ENCODE measurements at regions not wholly inside any gene's neighbourhood (a gene's known extent, or its start where the extent isn't known, plus 50 kb on each side); places are given as distances from the start of the nearest gene placed in this dataset.
"Not testable (repeated sequence)": the region's sequence is repeated elsewhere in the genome, so short reads cannot be mapped to it uniquely, and the experiment has no call there.

DNA sequence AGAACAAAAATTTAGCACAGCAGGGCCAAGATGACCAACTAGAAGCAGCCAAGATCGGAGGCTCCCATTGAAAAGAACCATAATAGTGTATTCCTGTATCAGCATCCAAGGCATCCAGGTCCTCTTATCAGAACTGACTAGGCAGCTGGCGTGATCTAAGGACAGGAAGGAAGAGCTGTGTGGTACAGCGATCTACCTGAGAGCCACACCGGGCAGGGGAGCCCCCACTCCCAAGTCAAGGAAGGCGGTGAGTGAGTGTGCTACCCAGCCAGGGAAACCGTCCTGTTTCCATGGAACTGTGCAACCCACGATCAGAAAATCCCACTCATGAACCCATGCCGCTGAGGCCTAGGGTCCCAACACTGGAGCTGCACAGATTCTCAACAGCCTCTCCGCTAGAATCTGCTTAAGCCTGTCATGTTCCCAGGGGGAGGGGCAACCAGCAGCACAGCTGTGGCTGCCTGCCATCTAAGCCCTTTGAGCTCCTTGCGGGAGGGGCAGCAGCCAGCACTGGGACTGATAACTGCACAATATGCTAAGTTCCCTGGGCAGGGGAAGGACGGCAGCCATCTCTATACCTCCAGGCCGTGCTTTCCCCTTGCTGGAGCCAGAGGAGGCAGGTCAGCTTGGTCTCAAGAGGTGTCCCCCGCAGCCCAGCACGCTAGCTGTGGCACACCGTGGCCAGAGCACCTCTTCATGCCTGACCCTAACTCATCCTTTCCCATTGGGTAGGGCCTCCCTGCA lies 213.0 kb upstream of the SMIM30 start:
- Histone ChIP-seq H3K27ac (ENCODE audit: low read depth) (no peak overlapping the region), H3K4me3 (ENCODE audit: low read depth, low read length) (no peak overlapping the region), H3K36me3 (ENCODE audit: insufficient read depth) (no peaks in the 10 kb centered on the region), H3K4me1 (ENCODE audit: insufficient read depth) (no peaks in the 10 kb centered on the region)
- WGBS = 81% methylated on average over 15 of the region's 15 CpGs
- DNase-seq (ENCODE audit: extremely low spot score) = no peak

GRCh38 chr7:113321201-113321600 lies 202.8 kb upstream of the SMIM30 start:
- H3K4me1 ChIP-seq (ENCODE audit: insufficient read depth) = no peaks in the 10 kb centered on the region
- no peaks in the 10 kb centered on the region for H3K36me3 ChIP-seq (ENCODE audit: insufficient read depth)
- 60% methylated on average over 2 of the region's 2 CpGs for WGBS
- DNase-seq (ENCODE audit: extremely low spot score) = no peak
- no peak overlapping the region for H3K4me3 ChIP-seq (ENCODE audit: low read depth, low read length)
- no peak overlapping the region for H3K27ac ChIP-seq (ENCODE audit: low read depth)

DNA sequence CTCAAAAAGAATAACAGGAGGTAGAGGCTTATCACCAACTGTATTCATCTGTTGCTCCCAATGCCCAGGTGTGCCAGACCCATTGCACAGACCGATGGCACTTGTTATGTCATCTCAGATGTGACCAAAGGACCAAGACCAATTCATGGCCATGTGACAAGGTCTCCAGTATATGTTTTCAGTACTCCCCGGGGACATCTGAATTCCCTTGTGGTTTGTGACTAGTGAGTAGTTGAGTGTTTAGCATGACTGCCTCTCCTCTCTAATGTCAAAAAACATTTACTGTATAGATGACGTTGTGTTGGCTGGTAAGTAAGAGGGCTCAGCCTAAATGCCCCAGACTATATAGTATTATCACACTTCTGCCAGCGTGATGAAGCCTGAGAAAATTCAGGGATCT lies 202.1 kb upstream of the SMIM30 start:
- Histone ChIP-seq H3K27ac (ENCODE audit: low read depth) (no peak overlapping the region), H3K4me3 (ENCODE audit: low read depth, low read length) (no peak overlapping the region), H3K4me1 (ENCODE audit: insufficient read depth) (no peaks in the 10 kb centered on the region), H3K36me3 (ENCODE audit: insufficient read depth) (no peaks in the 10 kb centered on the region)
- WGBS = 94% methylated on average over 4 of the region's 4 CpGs
- no peak for DNase-seq (ENCODE audit: extremely low spot score)

DNA sequence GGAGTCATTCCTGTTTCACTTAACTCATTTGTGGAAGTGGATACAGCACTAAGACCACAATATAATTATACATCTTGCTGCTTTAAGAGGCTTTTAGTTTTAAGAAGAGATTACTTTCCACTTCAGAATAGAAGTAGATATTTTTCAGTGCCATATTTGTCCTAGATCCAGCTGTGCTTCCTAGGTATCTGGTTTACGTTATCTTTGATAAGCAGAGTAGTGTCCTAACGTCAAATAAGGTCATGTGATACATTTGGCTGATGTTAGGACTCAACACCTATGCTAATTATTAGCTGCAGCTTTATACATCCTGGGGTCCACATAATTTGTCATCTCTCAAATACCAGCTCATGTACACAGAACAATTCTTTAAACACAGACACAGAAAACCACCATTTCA lies 196.2 kb upstream of the SMIM30 start:
- DNase-seq (ENCODE audit: extremely low spot score) = no peak
- no peak overlapping the region for H3K27ac ChIP-seq (ENCODE audit: low read depth)
- no peaks in the 10 kb centered on the region for H3K36me3 ChIP-seq (ENCODE audit: insufficient read depth)
- WGBS = 26% methylated on average over 2 of the region's 2 CpGs
- H3K4me3 ChIP-seq (ENCODE audit: low read depth, low read length) = no peak overlapping the region
- no peaks in the 10 kb centered on the region for H3K4me1 ChIP-seq (ENCODE audit: insufficient read depth)

DNA sequence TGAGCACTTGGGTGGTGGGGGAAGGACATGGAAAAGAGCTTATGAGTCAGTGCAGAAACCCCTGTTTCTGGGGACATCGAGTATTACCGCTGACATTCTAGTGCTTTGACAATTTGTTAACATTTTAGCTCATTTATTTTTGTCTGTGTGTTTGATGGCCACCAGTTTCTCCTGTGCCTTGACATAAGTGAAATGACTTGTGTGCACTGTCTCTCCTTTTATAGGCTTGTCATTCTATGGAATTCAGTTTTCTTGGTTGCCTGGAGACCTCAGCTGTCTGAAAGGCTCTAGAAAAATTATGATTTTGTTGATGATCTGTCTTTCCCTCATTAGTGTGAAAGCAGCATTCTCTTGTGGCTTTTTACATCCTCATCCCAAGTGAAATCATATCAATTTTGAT lies 190.0 kb upstream of the SMIM30 start:
- Histone ChIP-seq H3K4me1 (ENCODE audit: insufficient read depth) (no peaks in the 10 kb centered on the region), H3K4me3 (ENCODE audit: low read depth, low read length) (no peak overlapping the region), H3K36me3 (ENCODE audit: insufficient read depth) (no peaks in the 10 kb centered on the region), H3K27ac (ENCODE audit: low read depth) (no peak overlapping the region)
- 77% methylated on average over 2 of the region's 2 CpGs for WGBS
- no peak for DNase-seq (ENCODE audit: extremely low spot score)

- no peaks in the 10 kb centered on the region for H3K4me1 ChIP-seq (ENCODE audit: insufficient read depth)
- no peak overlapping the region for H3K27ac ChIP-seq (ENCODE audit: low read depth)
- H3K4me3 ChIP-seq (ENCODE audit: low read depth, low read length) = no peak overlapping the region
- DNase-seq (ENCODE audit: extremely low spot score) = no peak
- H3K36me3 ChIP-seq (ENCODE audit: insufficient read depth) = no peaks in the 10 kb centered on the region
- WGBS = 75% methylated on average over 2 of the region's 2 CpGs
Observed at GRCh38 chr7:113307147-113307546, 188.8 kb upstream of the SMIM30 start.

DNA sequence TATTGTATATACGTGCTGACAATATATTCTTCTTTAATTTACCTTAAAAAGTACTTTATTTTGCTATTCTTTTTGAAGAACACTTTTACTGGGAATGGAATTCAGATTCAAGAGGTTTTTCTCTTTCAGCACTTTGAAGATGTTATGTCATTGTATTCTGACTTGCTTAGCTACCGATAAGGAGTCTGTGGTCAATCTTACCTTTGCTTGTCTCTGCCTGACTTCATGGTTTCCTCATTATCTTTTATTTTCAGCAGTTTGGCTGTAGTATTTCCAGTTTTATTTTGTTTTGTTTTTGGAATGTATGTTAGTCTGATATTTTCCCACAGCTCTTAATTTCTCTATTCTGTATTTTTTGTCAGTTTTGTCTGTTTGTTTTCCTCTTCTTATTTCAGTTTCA lies 187.9 kb upstream of the SMIM30 start:
- Histone ChIP-seq H3K36me3 (ENCODE audit: insufficient read depth) (no peaks in the 10 kb centered on the region), H3K4me3 (ENCODE audit: low read depth, low read length) (no peak overlapping the region), H3K4me1 (ENCODE audit: insufficient read depth) (no peaks in the 10 kb centered on the region), H3K27ac (ENCODE audit: low read depth) (no peak overlapping the region)
- 83% methylated on average over 2 of the region's 2 CpGs for WGBS
- DNase-seq (ENCODE audit: extremely low spot score) = no peak

GRCh38 chr7:113304104-113304503 lies 185.8 kb upstream of the SMIM30 start:
- no peak for DNase-seq (ENCODE audit: extremely low spot score)
- no peaks in the 10 kb centered on the region for H3K4me1 ChIP-seq (ENCODE audit: insufficient read depth)
- H3K36me3 ChIP-seq (ENCODE audit: insufficient read depth) = no peaks in the 10 kb centered on the region
- H3K4me3 ChIP-seq (ENCODE audit: low read depth, low read length) = no peak overlapping the region
- H3K27ac ChIP-seq (ENCODE audit: low read depth) = no peak overlapping the region

DNA sequence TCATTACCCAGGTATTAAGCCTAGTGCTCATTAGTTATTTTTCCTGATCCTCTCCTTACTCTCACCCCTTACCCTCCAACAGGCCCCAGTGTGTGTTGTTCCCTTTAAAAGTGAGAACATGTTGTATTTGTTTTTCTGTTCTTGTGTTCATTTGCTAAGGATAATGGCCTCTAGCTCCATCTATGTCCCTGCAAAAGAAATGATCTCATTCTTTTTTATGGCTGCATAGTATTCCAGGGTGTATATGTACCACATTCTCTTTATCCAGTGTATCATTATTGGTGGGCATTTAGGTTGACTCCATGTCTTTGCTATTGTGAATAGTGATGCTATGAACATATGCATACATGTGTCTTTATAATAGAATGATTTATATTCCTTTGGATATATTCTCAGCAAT lies 185.0 kb upstream of the SMIM30 start:
- not testable (repeated sequence) for DNase-seq (ENCODE audit: extremely low spot score); H3K36me3 ChIP-seq (ENCODE audit: insufficient read depth); H3K4me1 ChIP-seq (ENCODE audit: insufficient read depth); H3K27ac ChIP-seq (ENCODE audit: low read depth); H3K4me3 ChIP-seq (ENCODE audit: low read depth, low read length)

GRCh38 chr7:113301983-113302382 lies 183.6 kb upstream of the SMIM30 start:
- Histone ChIP-seq H3K4me3 (ENCODE audit: low read depth, low read length) (no peak overlapping the region), H3K4me1 (ENCODE audit: insufficient read depth) (no peaks in the 10 kb centered on the region), H3K27ac (ENCODE audit: low read depth) (no peak overlapping the region), H3K36me3 (ENCODE audit: insufficient read depth) (no peaks in the 10 kb centered on the region)
- 91% methylated on average over 1 of the region's 1 CpG for WGBS
- no peak for DNase-seq (ENCODE audit: extremely low spot score)

DNA sequence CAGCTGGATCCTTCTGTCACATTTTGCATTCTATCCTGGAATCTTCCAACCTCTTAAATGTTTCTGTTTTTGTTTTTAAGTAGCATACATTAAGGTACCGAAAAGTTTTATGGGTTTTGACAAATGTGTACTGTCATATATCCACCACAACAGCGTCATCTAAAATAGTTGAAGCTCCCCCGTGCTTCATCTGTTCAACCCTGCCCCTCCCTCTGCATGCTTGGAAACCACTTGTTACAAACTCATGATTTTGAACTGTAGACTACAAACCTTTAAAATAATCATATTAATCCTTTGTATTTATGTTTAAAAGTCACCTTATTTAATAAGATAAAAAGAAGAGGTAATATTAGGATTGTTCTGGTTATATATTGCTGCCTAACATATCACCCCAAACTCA lies 182.8 kb upstream of the SMIM30 start:
- no peak for DNase-seq (ENCODE audit: extremely low spot score)
- H3K36me3 ChIP-seq (ENCODE audit: insufficient read depth) = no peaks in the 10 kb centered on the region
- H3K27ac ChIP-seq (ENCODE audit: low read depth) = no peak overlapping the region
- 81% methylated on average over 3 of the region's 3 CpGs for WGBS
- no peaks in the 10 kb centered on the region for H3K4me1 ChIP-seq (ENCODE audit: insufficient read depth)
- no peak overlapping the region for H3K4me3 ChIP-seq (ENCODE audit: low read depth, low read length)

DNA sequence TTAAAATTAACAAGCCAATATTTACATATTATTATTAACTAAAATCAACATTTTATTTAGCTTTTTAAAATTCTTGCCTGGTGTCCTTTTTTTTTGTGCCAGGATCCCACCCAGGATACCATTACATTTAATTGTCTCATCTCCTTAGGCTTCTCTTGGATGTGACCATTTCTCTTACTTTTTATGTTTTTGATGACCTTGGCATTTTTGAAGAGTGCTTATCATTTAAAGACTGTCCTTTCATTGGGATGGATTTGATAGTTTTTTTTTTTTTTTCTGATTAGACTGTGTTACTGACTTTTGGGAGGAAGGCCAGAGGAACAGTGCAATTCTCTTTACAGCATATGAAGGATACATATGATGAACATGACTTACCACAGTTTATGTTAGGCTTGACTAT lies 181.4 kb upstream of the SMIM30 start:
- Histone ChIP-seq H3K4me3 (ENCODE audit: low read depth, low read length) (no peak overlapping the region), H3K4me1 (ENCODE audit: insufficient read depth) (no peaks in the 10 kb centered on the region), H3K27ac (ENCODE audit: low read depth) (no peak overlapping the region), H3K36me3 (ENCODE audit: insufficient read depth) (no peaks in the 10 kb centered on the region)
- no peak for DNase-seq (ENCODE audit: extremely low spot score)

GRCh38 chr7:113298501-113298900 lies 180.1 kb upstream of the SMIM30 start:
- Histone ChIP-seq H3K4me1 (ENCODE audit: insufficient read depth) (no peaks in the 10 kb centered on the region), H3K4me3 (ENCODE audit: low read depth, low read length) (no peak overlapping the region), H3K27ac (ENCODE audit: low read depth) (no peak overlapping the region), H3K36me3 (ENCODE audit: insufficient read depth) (no peaks in the 10 kb centered on the region)
- no peak for DNase-seq (ENCODE audit: extremely low spot score)

- 91% methylated on average over 3 of the region's 3 CpGs for WGBS
- DNase-seq (ENCODE audit: extremely low spot score) = no peak
Observed at GRCh38 chr7:113294750-113295149, 176.4 kb upstream of the SMIM30 start.

DNA sequence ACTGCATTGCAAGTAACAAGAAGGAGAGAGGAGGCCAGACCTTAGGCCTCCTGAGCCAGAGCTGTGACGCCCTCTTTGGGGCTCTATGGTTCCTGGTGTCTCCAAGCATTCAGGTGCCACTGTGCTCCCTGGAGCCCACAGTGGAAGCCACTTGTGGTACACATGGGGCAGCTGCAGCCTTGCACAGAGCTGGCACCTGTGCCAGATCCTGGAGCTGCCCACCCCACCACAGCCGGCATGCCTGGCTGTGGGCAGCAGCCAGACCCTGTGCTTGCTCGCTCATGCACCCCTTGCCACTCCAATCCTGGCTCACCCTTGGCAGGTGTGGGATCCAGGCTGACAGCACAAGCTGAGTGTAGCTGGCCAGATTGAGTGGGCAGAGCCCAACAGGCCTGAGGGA lies 173.8 kb upstream of the SMIM30 start:
- WGBS = 94% methylated on average over 3 of the region's 3 CpGs
- no peak for DNase-seq (ENCODE audit: extremely low spot score)
- H3K4me1 ChIP-seq (ENCODE audit: insufficient read depth) = no peaks in the 10 kb centered on the region
- no peak overlapping the region for H3K27ac ChIP-seq (ENCODE audit: low read depth)
- H3K4me3 ChIP-seq (ENCODE audit: low read depth, low read length) = no peak overlapping the region
- no peaks in the 10 kb centered on the region for H3K36me3 ChIP-seq (ENCODE audit: insufficient read depth)

More at GRCh38 chr7:113294750-113295149, 176.4 kb upstream of the SMIM30 start:
- Histone ChIP-seq H3K27ac (ENCODE audit: low read depth) (no peak overlapping the region), H3K4me3 (ENCODE audit: low read depth, low read length) (no peak overlapping the region), H3K4me1 (ENCODE audit: insufficient read depth) (no peaks in the 10 kb centered on the region), H3K36me3 (ENCODE audit: insufficient read depth) (no peaks in the 10 kb centered on the region)

Measured in urinary bladder (tissue), 3 donors.